Endothelial cell of umbilical vein (primary cell): ENCODE measurements at regions not wholly inside any gene's neighbourhood (a gene's known extent, or its start where the extent isn't known, plus 50 kb on each side); places are given as distances from the start of the nearest gene placed in this dataset.

Source experiments
- BruUV-seq: library from RNA; stranded (reverse); fragments of 400-500 nt; replicated peaks from 2 replicates; lab custom pipeline; 2021; lab: Mats Ljungman, UMichigan
- CTCF ChIA-PET: fragments of 300-600, 350-600 bp; sonication (Branson Sonifier 250); formaldehyde crosslinking; loops from one replicate; lab custom pipeline; 2021; ENCODE audit warnings: antibody characterized with exemption, inconsistent platforms; lab: Charles Lee
- POLR2A ChIA-PET: fragments of 300-600, 350-600 bp; sonication (Branson Sonifier 250); formaldehyde crosslinking; loops from one replicate; lab custom pipeline; 2021; ENCODE audit warnings: antibody characterized with exemption, inconsistent platforms; lab: Charles Lee
- DNase-seq: peaks from one replicate; pipeline ENCODE4 v3.0.0-alpha.2; 2011; ENCODE audit warnings: low read depth, low spot score
- FAIRE-seq: peaks from 2 replicates; lab custom pipeline; 2011; peaks lifted over from hg19 to GRCh38; lab: Jason Lieb, UNC
- H2AFZ ChIP-seq: 2 replicates; pipeline ENCODE4 v1.6.0; 2012; ENCODE audit warnings: low read depth, low read length, control low read depth, inconsistent platforms
- H3K27ac ChIP-seq: 2 replicates; pipeline ENCODE4 v1.5.1; 2011; ENCODE audit warnings: low read depth, mild to moderate bottlenecking, control low read depth, low read length, moderate library complexity; ENCODE audit not compliant: insufficient read depth
- H3K27me3 ChIP-seq, 2 experiments: 2 replicates each; pipeline versions ENCODE4 v1.6.0 to v1.6.1; 2011; ENCODE audit warnings: low read length in 2 of 2, mixed read lengths in 1 of 2; ENCODE audit not compliant: control insufficient read depth in 2 of 2, insufficient read depth in 2 of 2
- H3K36me3 ChIP-seq, 2 experiments: 2 replicates in 1 of 2; 3 replicates in 1 of 2; pipeline ENCODE4 v1.5.1; 2011; ENCODE audit warnings: low read length in 2 of 2, mild to moderate bottlenecking in 1 of 2, moderate library complexity in 1 of 2; ENCODE audit not compliant: control insufficient read depth in 2 of 2, insufficient read depth in 2 of 2; ENCODE audit errors: extremely low read depth in 1 of 2
- H3K4me1 ChIP-seq: 3 replicates; pipeline ENCODE4 v1.5.1; 2011; ENCODE audit warnings: mild to moderate bottlenecking, low read length; ENCODE audit not compliant: control insufficient read depth, insufficient read depth; ENCODE audit errors: extremely low read depth
- H3K4me2 ChIP-seq: 2 replicates; pipeline ENCODE4 v1.6.1; 2011; ENCODE audit warnings: low read length, control low read depth, mixed read lengths; ENCODE audit not compliant: insufficient read depth
- H3K4me3 ChIP-seq, 3 experiments: fragments of 200-600 bp in 1 of 3; sonication (generic), shearing (Covaris generic) in 1 of 3; replicated peaks in 1 of 3; 2 replicates each; pipeline ENCODE4 v1.5.1; 2011 to 2016; ENCODE audit warnings: control low read depth in 3 of 3, low read length in 3 of 3, mild to moderate bottlenecking in 2 of 3, inconsistent platforms in 1 of 3, low read depth in 1 of 3, moderate library complexity in 1 of 3; ENCODE audit not compliant: insufficient read depth in 1 of 3
- H3K79me2 ChIP-seq: 2 replicates; pipeline ENCODE4 v1.6.0; 2012; ENCODE audit warnings: low read length, inconsistent platforms; ENCODE audit not compliant: control insufficient read depth, insufficient read depth
- H3K9ac ChIP-seq: replicated peaks from 2 replicates; pipeline ENCODE3; 2011; ENCODE audit warnings: low read length, control low read depth; ENCODE audit not compliant: insufficient read depth; ENCODE audit errors: extremely low read depth
- H3K9me1 ChIP-seq: replicated peaks from 3 replicates; pipeline ENCODE4 v1.6.0; 2011; ENCODE audit warnings: mild to moderate bottlenecking, low read length; ENCODE audit not compliant: control insufficient read depth, insufficient read depth; ENCODE audit errors: extremely low read depth
- H3K9me3 ChIP-seq: replicated peaks from 2 replicates; pipeline ENCODE4 v1.5.1; 2012; ENCODE audit warnings: low read length, inconsistent platforms; ENCODE audit not compliant: control insufficient read depth, insufficient read depth
- H4K20me1 ChIP-seq: replicated peaks from 2 replicates; pipeline ENCODE3; 2011; ENCODE audit warnings: mild to moderate bottlenecking, low read length; ENCODE audit not compliant: control insufficient read depth, insufficient read depth; ENCODE audit errors: extremely low read depth
- CTCF ChIP-seq, 2 donors: IDR thresholded peaks; 1 replicate in 1 of 2; 2 replicates in 1 of 2; pipeline ENCODE4 v1.5.1; 2011; ENCODE audit warnings: low read length in 2 of 2, mild to moderate bottlenecking in 2 of 2, moderate library complexity in 2 of 2, control low read depth in 1 of 2, inconsistent platforms in 1 of 2, low read depth in 1 of 2; ENCODE audit not compliant: insufficient read depth in 1 of 2; ENCODE audit errors: extremely low read depth in 1 of 2
- EZH2 ChIP-seq: IDR thresholded peaks from 2 replicates; pipeline ENCODE4 v1.6.1; 2012; ENCODE audit warnings: borderline replicate concordance, low read depth, mild to moderate bottlenecking, moderate library complexity, low read length, inconsistent platforms; ENCODE audit not compliant: severe bottlenecking
- FOS ChIP-seq: IDR thresholded peaks from 2 replicates; pipeline ENCODE4 v1.6.1; 2011; ENCODE audit warnings: mild to moderate bottlenecking, low read length, moderate library complexity, borderline replicate concordance; ENCODE audit not compliant: insufficient read depth
- GATA2 ChIP-seq: IDR thresholded peaks from 2 replicates; pipeline ENCODE4 v1.7.0; 2011; ENCODE audit warnings: low read depth, mild to moderate bottlenecking, moderate library complexity, mixed read lengths, low read length; ENCODE audit not compliant: insufficient read length, insufficient read depth
- JUN ChIP-seq: IDR thresholded peaks from 2 replicates; pipeline ENCODE4 v1.6.1; 2011; ENCODE audit warnings: borderline replicate concordance, low read depth; ENCODE audit not compliant: insufficient read length, insufficient read depth
- MAX ChIP-seq: IDR thresholded peaks from 2 replicates; pipeline ENCODE4 v1.6.1; 2011; ENCODE audit not compliant: insufficient read depth, insufficient read length
- MYC ChIP-seq: IDR thresholded peaks from one replicate; pipeline ENCODE4 v1.6.1; 2011; ENCODE audit warnings: mild to moderate bottlenecking, low read depth, low read length
- POLR2A ChIP-seq: IDR thresholded peaks from 2 replicates; pipeline ENCODE4 v1.6.1; 2012; ENCODE audit warnings: low read depth, mild to moderate bottlenecking, control low read depth, low read length
- POLR2AphosphoS5 ChIP-seq: IDR thresholded peaks from 2 replicates; pipeline ENCODE4 v1.6.1; 2012; ENCODE audit warnings: low read depth, mild to moderate bottlenecking, control low read depth, low read length, moderate library complexity; ENCODE audit not compliant: insufficient read depth
- dilution Hi-C: fragments of 300-500 bp; cut with MboI; formaldehyde crosslinking; loops from one replicate; pipeline ENCODE4 v1.15.0; 2019; ENCODE audit warnings: low sequenced_read_pairs; ENCODE audit not compliant: extremely low pct_ligation_motif_present
- intact Hi-C: fragments of 100-400 bp; cut with micrococcal nuclease; formaldehyde crosslinking; loops from one replicate; pipeline ENCODE4 v1.10.0; 2022

- no peaks in the 10 kb centered on the region for H3K4me1 ChIP-seq
- no peaks in the 10 kb centered on the region for H3K9me3 ChIP-seq
- intact Hi-C loops (no loop called here), dilution Hi-C loops (no loop called here)
- ChIA-PET POLR2A (no interaction called here), CTCF (no interaction called here)
- no peak overlapping the region for H3K4me2 ChIP-seq
- no peaks in the 10 kb centered on the region for H4K20me1 ChIP-seq
- H3K36me3 ChIP-seq: no peaks in the 10 kb centered on the region
- FAIRE-seq: no peak
- no peak overlapping the region for H3K4me3 ChIP-seq
- no peak overlapping the region for H2AFZ ChIP-seq
- DNase-seq: no peak
- no peak overlapping the region for H3K27ac ChIP-seq
- no peaks in the 10 kb centered on the region for H3K9me1 ChIP-seq
- H3K79me2 ChIP-seq: no peaks in the 10 kb centered on the region
- no peak overlapping the region for H3K9ac ChIP-seq
- no peak for TF ChIP-seq POLR2AphosphoS5
- TF ChIP-seq CTCF (IDR thresholded peaks at IDR 0.05; ENCODE audit: extremely low read depth in 1 of 2, insufficient read depth in 1 of 2, low read depth in 1 of 2, low read length in 2 of 2): no peak
- no peak for TF ChIP-seq FOS
- TF ChIP-seq GATA2: no peak
- no peak for TF ChIP-seq EZH2
- no peak for TF ChIP-seq JUN
- TF ChIP-seq POLR2A: no peak
- no peak for TF ChIP-seq MAX
- no peak for TF ChIP-seq MYC
- no TSS peak for BruUV-seq
- H3K27me3 ChIP-seq: no peaks in the 10 kb centered on the region
Measured at GRCh38 chr6:139640448-139640847, 266.0 kb upstream of the CITED2 start.
